Skeletal muscle cell (primary cell): ENCODE measurements at regions not wholly inside any gene's neighbourhood (a gene's known extent, or its start where the extent isn't known, plus 50 kb on each side); places are given as distances from the start of the nearest gene placed in this dataset.

ENCODE experiments used
- DNase-seq: peaks from one replicate; pipeline ENCODE4 v3.0.0-alpha.2; 2010; ENCODE audit warnings: low read depth
- H3K4me3 ChIP-seq: 2 replicates; pipeline ENCODE4 v1.5.1; 2011; ENCODE audit warnings: low read depth, mild to moderate bottlenecking, control low read depth, low read length, moderate library complexity

DNA sequence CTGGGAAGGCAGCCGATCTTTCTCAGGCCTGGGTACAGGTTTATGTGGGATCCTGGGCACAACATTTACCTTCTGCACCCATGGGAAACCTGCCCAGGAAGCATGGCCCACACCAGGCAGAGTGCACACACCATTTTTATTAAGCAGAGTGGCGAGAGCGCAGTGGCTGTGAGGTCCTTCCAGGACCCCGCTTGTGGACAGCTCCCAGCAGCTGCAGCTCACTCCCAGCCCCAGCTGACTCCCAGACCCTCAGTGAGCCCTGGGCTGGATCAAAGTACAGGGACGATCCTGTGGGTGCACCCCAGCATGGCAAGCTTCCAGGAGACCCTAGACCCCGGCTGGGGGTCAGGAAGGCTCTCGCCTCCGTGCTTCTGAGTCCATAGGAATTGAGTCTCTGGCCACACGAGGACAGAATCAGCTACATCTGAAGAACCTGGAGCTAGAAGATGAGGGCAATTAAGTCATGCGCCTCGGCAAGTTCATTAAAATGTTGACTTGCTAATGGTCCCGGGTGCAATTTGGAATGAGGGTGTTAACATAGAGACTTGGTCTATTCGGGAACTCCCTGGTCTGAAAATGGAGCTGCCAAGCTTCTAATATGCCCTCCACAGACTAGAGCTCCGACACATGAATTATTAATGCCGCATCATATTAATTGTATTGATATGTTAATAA, 65.4 kb upstream of the SLCO4A1 start:
- no peak for DNase-seq
- no peak overlapping the region for H3K4me3 ChIP-seq

DNA sequence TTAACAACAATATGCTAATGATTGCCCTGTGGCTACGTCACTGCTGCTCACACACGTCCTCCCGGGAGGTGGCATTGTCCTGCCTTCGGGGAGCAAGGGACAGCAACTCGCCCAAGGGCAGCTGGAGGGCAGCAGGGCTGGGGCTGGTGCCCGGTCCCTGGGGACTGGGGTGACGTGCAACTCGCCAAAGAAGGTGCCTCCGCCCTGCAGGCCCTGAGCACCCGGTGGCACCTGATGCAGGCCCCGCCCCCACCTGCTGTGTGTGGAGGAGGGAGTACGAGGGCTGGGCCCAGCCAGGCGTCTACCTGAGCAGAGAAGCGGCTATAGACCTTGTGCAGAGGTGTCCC, 64.8 kb upstream of the SLCO4A1 start:
- no peak for DNase-seq
- H3K4me3 ChIP-seq: no peak overlapping the region

DNA sequence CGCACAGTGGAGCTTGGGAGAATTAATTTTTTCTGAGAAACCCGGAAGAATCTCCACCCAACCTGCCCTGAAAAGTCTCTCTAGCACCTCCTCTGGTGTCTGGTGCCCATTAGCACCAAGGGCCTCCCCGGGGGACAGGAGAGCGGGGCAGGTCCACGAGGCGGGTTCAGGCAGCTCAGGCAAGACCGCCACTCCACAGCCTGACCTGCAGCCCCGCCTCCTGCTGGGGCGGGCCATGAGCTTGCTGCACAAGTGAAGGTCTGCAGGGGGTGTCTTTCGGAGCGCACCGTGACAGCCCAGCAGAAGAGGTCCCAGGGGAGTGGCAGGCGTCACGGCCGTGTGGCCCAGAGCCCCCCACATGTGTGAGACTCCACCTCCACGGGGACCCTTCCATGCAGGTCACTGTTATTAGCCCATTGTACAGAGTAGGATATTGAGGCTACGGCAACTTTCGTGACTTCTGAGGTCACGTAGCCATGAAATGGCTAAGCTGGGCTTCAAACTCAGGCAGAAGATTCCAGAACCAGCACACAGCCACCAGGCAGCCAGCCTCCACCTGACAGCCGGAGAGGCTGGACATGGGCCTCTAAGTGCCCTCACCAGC, 63.9 kb upstream of the SLCO4A1 start:
- no peak overlapping the region for H3K4me3 ChIP-seq
- no peak for DNase-seq

DNA sequence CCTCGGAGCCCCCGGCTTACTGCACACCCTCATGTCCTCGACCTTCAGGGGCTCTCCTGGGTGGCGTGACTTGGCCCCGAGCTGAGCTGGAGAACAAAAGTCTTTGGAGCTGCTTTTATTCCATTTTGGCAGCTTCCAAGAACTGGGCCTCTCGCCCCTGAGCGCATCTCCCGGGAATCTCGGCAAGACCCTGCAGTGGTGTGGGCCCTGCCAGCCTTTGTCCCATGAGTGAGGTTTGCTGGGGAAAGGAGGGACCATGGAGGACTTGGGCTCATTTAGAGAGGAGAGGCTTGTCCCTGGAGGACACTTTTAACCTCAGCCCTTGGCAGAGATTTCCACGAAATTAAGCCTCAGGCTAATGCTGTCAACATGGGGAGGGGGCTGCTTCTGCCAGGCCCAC, 62.3 kb upstream of the SLCO4A1 start:
- H3K4me3 ChIP-seq: no peak overlapping the region
- DNase-seq: no peak

DNA sequence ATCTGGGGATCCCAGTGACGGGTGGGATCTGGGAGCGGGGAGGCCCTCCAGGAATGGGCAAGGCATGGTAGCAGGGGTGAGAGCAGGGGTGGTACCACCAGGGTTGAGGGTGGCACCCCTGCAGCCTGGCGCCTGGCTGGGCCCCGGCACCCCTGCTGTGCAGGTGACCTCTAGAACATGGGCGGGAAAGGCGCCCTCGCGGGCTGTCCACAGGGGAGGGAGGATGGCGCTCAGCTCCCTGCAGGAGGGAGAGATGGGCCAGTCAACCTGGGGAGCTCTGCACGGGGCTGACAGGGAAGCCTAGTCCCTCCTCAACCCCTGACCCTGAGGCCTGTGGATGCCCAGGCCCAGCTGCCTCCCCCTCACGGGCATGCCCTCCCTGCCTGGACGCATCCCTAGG, 61.6 kb upstream of the SLCO4A1 start:
- DNase-seq: no peak
- no peak overlapping the region for H3K4me3 ChIP-seq

DNA sequence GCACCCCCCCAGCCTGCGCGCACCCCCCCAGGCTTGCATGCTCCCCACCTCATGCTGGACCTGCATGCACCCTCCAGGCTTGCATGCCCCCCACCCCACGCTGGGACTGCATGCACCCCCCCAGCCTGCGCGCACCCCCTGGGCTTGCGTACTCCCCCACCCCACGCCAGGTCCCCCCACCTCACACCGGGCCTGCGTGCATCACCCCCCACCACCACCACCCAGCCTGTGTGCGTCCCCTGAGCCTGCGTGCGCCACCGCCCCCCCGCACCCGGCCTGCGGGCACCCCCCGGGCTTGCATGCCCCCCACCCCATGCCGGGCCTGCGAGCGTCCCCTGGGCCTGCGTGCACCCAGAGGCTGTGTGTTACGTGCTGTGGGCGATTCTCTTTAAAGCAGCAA, 61.0 kb upstream of the SLCO4A1 start:
- no peak for DNase-seq
- no peak overlapping the region for H3K4me3 ChIP-seq

DNA sequence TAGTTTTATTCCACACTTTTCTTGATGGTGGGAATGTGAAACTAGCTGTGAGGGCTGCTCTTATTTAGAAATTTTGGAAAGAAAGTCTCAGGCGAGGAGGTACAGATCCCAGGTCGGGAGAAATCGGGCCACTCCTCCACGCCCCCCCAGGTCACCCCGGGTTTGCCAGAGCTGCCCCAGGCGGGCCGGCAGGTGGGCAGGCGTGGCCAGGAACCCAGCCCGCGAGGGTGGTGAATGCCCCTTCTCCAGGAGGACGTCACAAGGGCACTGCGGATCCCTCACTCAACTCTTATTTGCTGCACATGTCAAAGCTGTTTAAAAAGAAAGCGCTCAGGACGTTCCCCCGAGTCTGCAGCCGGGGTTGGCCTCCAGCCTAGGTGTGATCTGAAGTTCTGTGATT, 60.5 kb upstream of the SLCO4A1 start:
- no peak overlapping the region for H3K4me3 ChIP-seq
- DNase-seq: no peak

DNA sequence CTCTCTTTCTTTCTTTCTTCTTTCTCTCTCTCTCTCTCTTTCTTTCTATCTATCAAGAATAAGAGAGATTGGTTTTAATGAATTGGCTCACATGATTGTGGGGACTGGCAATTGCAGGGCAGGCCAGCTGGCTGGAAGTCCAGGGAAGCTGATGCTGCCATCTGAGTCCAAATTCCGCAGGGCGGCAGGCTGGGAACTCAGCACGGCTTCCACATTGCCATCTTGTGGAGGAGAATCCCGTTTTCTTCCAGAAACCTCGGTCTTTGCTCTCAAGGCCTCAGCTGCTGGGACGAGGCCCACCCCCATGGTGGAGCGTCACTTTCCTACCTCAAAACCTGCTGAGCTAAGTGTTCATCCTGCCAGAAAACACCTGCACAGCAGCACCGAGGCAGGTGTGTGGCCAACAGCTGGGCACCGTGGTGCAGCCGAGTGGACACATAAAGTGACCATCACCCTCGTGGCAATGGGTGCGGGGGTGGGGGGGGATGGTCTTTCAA, 58.8 kb upstream of the SLCO4A1 start:
- DNase-seq: no peak
- no peak overlapping the region for H3K4me3 ChIP-seq

DNA sequence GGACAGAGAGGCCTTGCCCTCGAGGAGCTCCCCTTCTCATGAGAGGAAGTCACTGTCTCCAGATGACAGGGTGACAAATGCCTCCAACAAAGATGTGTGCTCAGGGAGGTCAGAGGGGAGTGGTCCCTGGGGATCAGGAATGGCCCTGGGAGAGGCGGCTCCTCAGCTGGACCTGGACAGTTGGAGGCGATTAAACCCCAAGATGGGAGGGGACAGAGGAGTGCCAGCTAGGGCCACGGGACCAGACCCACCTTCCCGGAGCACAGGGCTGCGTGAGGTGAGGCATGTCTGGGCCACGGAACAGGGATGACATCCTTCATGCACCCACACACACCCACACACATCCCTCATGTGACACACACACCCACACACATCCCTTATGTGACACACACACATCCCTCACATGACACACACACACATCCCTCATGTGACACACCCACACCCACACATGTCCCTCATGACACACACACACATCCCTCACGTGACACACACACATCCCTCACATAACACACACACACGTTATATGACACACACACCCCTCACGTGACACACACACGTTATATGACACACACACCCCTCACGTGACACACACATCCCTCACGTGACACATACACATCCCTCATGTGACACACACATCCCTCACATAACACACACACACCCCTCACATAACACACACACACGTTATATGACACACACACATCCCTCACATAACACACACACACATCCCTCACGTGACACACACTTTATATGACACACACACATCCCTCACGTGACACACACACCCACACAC, 57.4 kb upstream of the SLCO4A1 start:
- H3K4me3 ChIP-seq: no peak overlapping the region
- no peak for DNase-seq

DNA sequence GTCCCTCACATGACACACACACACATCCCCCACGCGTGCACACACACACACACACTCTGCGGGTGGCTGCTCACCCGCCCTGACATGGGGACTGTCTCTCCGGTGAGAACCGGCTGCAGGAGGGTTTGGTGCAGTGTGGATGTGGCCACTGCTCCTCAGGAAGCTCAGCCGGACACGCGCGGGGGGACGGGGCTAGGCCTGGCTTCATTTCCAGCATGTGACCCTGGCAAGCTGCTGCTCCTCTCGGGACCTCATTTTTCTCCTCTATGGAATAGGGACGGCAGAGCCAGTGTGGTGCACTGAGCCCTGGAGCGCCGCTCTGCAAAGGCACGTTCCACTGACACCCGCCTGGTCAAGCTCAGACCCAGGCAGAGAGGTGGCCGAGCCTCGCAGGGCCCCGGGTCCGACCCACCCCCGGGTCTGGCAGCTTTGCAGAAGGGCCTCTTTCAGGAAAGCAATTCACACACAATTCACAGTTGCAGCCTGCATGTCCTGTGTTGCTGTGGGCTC, 56.8 kb upstream of the SLCO4A1 start:
- no peak for DNase-seq
- H3K4me3 ChIP-seq: no peak overlapping the region

DNA sequence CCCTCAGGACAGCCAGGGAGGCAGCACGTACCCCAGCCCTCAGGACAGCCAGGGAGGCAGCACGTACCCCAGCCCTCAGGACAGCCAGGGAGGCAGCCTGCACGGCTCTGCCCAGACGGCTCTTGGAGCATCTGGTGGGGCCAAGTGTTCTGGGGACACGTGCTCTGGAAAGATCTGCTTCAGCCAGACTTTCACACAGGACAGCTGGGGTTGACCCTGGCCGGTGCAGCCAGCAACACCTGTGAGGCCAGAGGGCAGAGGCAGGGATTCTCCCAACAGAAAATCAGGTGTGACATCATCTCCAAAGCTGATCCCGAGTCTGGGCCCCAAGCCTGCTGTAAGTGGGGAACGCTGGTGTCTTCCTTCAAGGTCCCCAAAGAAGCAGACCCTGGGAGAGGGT, 55.5 kb upstream of the SLCO4A1 start:
- no peak overlapping the region for H3K4me3 ChIP-seq
- no peak for DNase-seq

DNA sequence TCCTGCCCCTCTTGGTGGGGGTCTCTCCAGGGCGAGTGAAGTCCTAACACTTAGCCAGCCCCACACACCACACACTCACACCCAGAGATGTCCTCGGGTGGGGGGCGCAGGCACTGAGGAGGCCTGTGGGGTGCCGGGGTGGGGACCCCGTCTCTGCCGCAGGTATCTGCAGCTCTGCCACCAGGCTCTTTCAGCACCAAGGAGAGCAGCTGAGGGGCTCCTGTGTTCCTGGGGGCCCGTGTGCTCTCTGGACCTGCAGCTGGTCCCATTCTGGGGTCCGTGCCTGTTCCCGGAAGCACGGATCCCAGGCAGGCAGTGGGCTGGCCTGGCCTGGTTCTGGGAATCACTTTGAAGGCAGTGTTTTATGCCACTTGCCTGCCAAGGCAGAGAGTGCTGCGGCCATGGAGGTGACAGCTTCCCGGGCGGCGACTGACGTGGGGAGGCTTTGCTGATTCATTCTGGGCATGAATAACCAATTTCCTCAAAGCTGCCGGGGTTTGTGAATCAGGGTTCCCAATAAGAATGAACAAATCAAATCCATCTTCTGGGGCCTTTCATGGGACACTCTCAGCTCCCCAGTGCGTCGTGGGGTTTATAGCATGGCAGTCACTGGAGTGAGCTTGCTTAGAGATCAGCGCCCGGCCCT, 54.4 kb upstream of the SLCO4A1 start:
- no peak for DNase-seq
- no peak overlapping the region for H3K4me3 ChIP-seq

DNA sequence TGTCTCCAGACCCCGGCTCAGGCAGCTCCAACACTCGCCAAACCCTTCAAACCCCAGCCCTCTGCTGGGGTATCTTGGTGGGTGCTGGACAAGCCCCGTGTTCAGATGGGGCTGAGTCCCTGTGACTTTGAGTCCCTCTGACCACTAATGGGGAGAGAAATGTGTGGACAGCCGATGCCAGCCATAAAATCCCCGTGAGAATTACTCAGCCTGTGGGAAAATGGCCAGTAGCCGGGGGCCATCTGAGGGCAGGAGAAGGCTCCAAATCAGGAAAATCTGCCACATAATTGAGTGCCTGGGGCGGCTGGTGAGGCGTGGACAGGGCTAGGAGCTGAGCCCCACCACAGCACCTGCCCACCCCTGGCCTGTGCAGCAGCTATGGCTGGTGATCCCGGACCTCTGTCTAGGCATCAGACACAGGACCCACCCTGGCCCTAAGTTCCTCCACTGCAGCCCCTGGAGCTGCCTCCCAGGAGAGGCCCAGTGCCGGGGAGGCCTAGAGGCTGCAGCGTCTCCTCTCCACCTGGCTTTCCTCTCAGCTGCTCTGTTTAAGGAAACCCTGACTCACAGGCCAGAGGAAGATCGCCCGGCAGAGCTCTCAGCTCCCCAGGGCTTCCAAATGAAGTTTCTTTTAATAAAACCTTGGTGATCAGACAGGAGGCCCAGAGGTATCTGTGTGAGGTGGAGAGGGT, 53.7 kb upstream of the SLCO4A1 start:
- H3K4me3 ChIP-seq: no peak overlapping the region
- no peak for DNase-seq

DNA sequence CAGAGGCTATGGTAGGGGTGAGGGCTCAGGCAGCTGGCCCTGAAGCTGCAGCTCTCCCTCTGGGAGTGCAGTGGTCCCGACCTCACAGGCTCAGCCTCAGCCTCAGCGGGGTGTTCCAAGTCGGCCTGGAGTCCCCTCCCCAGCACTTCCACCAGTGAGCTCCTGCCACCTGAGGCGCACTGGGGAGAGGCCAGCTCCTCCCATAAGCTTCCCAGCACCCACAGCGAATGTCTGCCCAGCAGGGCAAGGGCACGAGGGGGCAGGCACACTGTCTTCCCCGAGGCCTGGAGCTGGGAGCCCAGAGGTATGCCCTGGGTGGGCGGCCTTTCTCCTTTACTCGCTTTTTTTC, 53.2 kb upstream of the SLCO4A1 start:
- H3K4me3 ChIP-seq: no peak overlapping the region
- no peak for DNase-seq

DNA sequence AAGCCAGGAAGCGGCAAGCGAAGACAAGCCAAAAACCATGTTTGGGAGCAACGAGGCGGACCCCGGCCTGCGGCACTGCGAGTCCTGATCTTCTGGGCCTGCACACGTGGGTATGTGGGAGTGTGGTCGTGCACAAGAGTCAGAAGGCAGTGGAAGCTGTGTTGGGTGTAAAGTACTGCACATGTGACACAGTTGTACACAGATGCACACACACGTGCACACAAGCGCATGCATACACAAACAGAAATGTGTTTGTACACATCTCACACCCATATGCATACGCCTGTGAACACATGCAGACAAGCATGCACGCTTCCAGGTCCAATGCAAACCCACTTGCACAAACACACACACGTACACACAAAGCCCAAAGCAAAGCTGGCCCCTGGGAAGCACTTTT, 52.6 kb upstream of the SLCO4A1 start:
- H3K4me3 ChIP-seq: no peak overlapping the region
- DNase-seq: no peak

DNA sequence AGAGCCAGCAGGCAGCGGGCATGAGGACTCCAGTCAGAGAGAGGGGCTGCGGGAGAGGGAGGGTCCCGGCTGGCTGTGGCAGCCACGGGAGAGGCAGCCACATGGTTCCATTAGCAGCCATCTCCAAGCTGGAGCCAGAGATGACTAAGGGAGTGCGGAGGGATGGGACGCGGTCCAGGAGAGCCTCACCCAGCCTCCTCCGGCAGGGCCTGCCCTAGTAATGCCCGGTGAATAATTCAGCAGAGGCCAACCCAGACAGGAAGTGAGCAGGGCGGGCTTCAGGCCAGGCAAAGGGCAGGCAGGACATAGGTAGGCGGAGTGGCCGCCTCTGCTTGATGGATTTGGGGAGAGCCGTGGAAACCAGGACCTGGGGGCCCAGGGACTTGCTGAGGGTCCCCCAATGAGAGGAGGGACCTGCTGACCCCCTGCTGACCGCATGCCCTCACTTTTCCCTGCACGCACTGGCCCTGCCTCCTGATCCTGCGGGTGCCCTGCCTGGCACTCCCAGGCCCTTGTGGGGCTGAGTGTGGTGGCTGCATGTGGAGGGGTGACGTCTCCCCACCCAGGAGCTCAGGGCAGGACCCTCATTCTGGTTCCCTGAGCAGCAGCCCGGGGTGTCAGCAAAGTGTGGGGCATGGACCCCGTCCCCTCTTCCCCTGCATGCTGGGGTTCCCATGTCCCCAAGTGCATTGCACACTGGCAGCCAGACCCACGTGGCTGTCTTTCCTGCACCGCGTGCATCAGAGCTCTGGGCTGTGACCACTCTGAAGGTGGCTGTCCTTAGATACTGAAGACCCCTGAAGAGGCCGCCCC, 51.8 kb upstream of the SLCO4A1 start:
- DNase-seq: no peak
- no peak overlapping the region for H3K4me3 ChIP-seq

DNA sequence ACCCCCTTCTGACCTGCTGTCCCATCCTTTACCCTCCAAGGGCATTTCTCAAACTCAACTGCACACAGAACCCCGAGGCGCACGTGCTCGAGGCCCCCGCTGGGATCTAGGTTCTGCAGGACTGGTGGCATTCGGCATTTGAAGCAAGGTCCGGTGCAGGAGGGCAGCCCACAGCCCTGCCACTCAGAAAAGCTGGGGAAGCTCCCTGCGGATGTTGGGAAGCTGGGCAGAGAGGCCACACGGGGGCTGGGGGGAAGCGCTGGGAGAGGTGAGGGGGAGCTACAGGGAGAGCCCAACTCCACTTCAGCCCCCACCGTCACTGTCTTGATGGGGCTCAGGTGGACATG, 51.2 kb upstream of the SLCO4A1 start:
- DNase-seq: no peak
- no peak overlapping the region for H3K4me3 ChIP-seq

DNA sequence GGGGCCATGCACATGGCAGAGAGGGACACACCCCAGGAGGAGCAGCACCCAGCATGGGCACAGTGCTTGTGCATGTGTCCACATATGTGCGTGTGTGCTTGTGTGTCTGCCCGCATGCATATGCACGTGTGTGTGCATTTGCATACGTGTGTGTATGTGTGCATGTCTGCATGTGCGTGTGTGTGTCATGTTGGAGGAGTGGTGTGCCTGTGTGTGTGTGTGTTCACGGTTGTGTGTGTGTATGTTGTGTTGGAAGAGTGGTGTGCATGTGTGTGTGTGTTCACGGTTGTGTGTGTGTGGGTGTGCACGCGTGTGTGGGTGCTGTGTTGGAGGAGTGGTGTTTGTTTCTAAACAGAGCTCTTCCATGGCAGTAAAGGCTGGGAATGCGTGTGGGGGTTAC, 50.7 kb upstream of the SLCO4A1 start:
- H3K4me3 ChIP-seq: no peak overlapping the region
- no peak for DNase-seq
